Neural cell (in vitro differentiated cells): ENCODE measurements at regions not wholly inside any gene's neighbourhood (a gene's known extent, or its start where the extent isn't known, plus 50 kb on each side); places are given as distances from the start of the nearest gene placed in this dataset.

Source experiments
- H2AFZ ChIP-seq: fragments of 200-600, 300-800 bp; sonication (generic), shearing (Covaris generic); 2 replicates; pipeline ENCODE4 v1.6.0; 2014; ENCODE audit warnings: low read depth, mild to moderate bottlenecking, antibody characterized with exemption, low read length, moderate library complexity
- H3F3A ChIP-seq: fragments of 200-600 bp; shearing (Covaris generic); 2 replicates; pipeline ENCODE4 v1.6.1; 2016; ENCODE audit warnings: mild to moderate bottlenecking, moderate library complexity, mixed read lengths, antibody characterized with exemption, low read length; ENCODE audit not compliant: insufficient read depth, poor library complexity, severe bottlenecking
- H3K27ac ChIP-seq: fragments of 200-600, 300-800 bp; sonication (generic), shearing (Covaris generic); 2 replicates; pipeline ENCODE4 v1.5.1; 2014; ENCODE audit warnings: mild to moderate bottlenecking, low read length, moderate library complexity
- H3K27me3 ChIP-seq: fragments of 300-800, 200-600 bp; sonication (generic), shearing (Covaris generic); 2 replicates; pipeline ENCODE4 v1.6.0; 2014; ENCODE audit warnings: mild to moderate bottlenecking, low read depth, low read length, moderate library complexity; ENCODE audit not compliant: insufficient read depth
- H3K36me3 ChIP-seq: fragments of 300-800, 200-600 bp; sonication (generic), shearing (Covaris generic); 2 replicates; pipeline ENCODE4 v1.5.1; 2014; ENCODE audit warnings: mild to moderate bottlenecking, antibody characterized with exemption, low read length, moderate library complexity; ENCODE audit not compliant: insufficient read depth
- H3K4me2 ChIP-seq: fragments of 300-800, 200-600 bp; sonication (generic), shearing (Covaris generic); 2 replicates; pipeline ENCODE4 v1.6.0; 2014; ENCODE audit warnings: mild to moderate bottlenecking, low read length
- H3K4me3 ChIP-seq: fragments of 300-800, 200-600 bp; sonication (generic), shearing (Covaris generic); 2 replicates; pipeline ENCODE4 v1.5.1; 2014; ENCODE audit warnings: mild to moderate bottlenecking, low read length, moderate library complexity
- H3K79me2 ChIP-seq: fragments of 200-600 bp; shearing (Covaris generic); replicated peaks from 2 replicates; pipeline ENCODE4 v1.6.0; 2014; ENCODE audit warnings: mild to moderate bottlenecking, low read length, moderate library complexity; ENCODE audit not compliant: insufficient read depth
- H3K9ac ChIP-seq: fragments of 300-800, 200-600 bp; sonication (generic), shearing (Covaris generic); 2 replicates; pipeline ENCODE4 v1.6.1; 2016; ENCODE audit warnings: mild to moderate bottlenecking, low read length, mixed read lengths
- H3K9me2 ChIP-seq: fragments of 200-600 bp; shearing (Covaris generic); 2 replicates; pipeline ENCODE4 v1.6.1; 2016; ENCODE audit warnings: mild to moderate bottlenecking, low read length, mixed read lengths; ENCODE audit not compliant: insufficient read depth
- H3K9me3 ChIP-seq: fragments of 200-600, 300-800 bp; sonication (generic), shearing (Covaris generic); 2 replicates; pipeline ENCODE4 v1.6.1; 2016; ENCODE audit warnings: mild to moderate bottlenecking, mixed run types, low read length, moderate library complexity, mixed read lengths
- H4K20me1 ChIP-seq: fragments of 200-600 bp; shearing (Covaris generic); 2 replicates; pipeline ENCODE4 v1.6.1; 2016; ENCODE audit warnings: mild to moderate bottlenecking, mixed run types; ENCODE audit not compliant: insufficient read depth
- EP300 ChIP-seq: fragments of 450-650 bp; conservative IDR thresholded peaks from 2 replicates; pipeline ENCODE4 v1.6.1; 2014; ENCODE audit warnings: antibody characterized with exemption, mild to moderate bottlenecking, moderate library complexity; ENCODE audit not compliant: poor library complexity, severe bottlenecking
- EZH2 ChIP-seq: fragments of 200-600, 300-800 bp; shearing (Covaris generic), sonication (generic); IDR thresholded peaks from 2 replicates; pipeline ENCODE4 v1.6.1; 2014; ENCODE audit warnings: antibody characterized with exemption, low read length, borderline replicate concordance, mild to moderate bottlenecking; ENCODE audit not compliant: insufficient read depth, poor library complexity, severe bottlenecking
- MXI1 ChIP-seq: fragments of 450-650 bp; conservative IDR thresholded peaks from 2 replicates; pipeline ENCODE4 v1.6.1; 2014; ENCODE audit warnings: antibody characterized with exemption, mild to moderate bottlenecking; ENCODE audit not compliant: poor library complexity, severe bottlenecking
- POLR2AphosphoS5 ChIP-seq: IDR thresholded peaks from 2 replicates; pipeline ENCODE4 v1.6.1; 2012
- RAD21 ChIP-seq: fragments of 450-650 bp; conservative IDR thresholded peaks from 2 replicates; pipeline ENCODE4 v1.6.1; 2014; ENCODE audit warnings: antibody characterized with exemption, mild to moderate bottlenecking, moderate library complexity
- SMC3 ChIP-seq: fragments of 450-650 bp; conservative IDR thresholded peaks from 2 replicates; pipeline ENCODE4 v1.6.1; 2014; ENCODE audit warnings: antibody characterized with exemption, mild to moderate bottlenecking, moderate library complexity; ENCODE audit not compliant: poor library complexity
- TAF1 ChIP-seq: IDR thresholded peaks from 2 replicates; pipeline ENCODE4 v1.6.1; 2012; ENCODE audit warnings: low read depth
- TF ChIP-seq, protein P1 (sequence below): fragments of 450-650 bp; IDR thresholded peaks from 2 replicates; pipeline ENCODE4 v1.5.1; 2014; ENCODE audit warnings: antibody characterized with exemption, mild to moderate bottlenecking, moderate library complexity; ENCODE audit not compliant: poor library complexity, severe bottlenecking
- TF ChIP-seq, protein P2 (sequence below): IDR thresholded peaks from 2 replicates; pipeline ENCODE4 v1.6.1; 2012; ENCODE audit warnings: borderline replicate concordance

DNA sequence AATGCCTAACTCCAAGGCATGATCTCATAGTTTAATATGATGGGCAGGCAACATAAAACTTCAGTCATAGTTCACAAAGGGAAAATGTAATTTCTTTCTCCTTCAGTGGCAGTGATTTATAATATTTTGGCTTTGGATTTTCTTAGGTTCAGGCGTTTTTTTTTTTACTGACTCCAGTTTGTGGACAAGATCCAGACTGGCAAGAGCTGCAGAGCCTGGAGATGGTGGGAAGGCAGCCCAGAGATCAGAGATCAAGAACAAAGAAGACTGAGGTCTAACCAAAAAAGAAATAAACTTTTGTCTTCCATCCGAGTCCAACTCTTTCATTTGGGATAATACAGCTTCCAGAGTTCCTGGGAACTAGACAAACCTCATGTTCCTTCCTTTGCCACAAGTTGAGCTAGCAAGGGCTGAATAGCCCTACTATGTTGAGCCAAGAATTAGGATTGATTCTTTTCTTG is 215.3 kb upstream of the SETBP1 start:
- H3K27ac ChIP-seq: no peak overlapping the region
- no peak overlapping the region for H3K4me3 ChIP-seq
- no peaks in the 10 kb centered on the region for H4K20me1 ChIP-seq
- no peaks in the 10 kb centered on the region for H3F3A ChIP-seq
- no peaks in the 10 kb centered on the region for H3K79me2 ChIP-seq
- no peaks in the 10 kb centered on the region for H3K36me3 ChIP-seq
- no peaks in the 10 kb centered on the region for H3K27me3 ChIP-seq
- TF ChIP-seq POLR2AphosphoS5: no peak
- TF ChIP-seq RAD21: no peak
- no peak for TF ChIP-seq SMC3
- TF ChIP-seq, protein P1, sequence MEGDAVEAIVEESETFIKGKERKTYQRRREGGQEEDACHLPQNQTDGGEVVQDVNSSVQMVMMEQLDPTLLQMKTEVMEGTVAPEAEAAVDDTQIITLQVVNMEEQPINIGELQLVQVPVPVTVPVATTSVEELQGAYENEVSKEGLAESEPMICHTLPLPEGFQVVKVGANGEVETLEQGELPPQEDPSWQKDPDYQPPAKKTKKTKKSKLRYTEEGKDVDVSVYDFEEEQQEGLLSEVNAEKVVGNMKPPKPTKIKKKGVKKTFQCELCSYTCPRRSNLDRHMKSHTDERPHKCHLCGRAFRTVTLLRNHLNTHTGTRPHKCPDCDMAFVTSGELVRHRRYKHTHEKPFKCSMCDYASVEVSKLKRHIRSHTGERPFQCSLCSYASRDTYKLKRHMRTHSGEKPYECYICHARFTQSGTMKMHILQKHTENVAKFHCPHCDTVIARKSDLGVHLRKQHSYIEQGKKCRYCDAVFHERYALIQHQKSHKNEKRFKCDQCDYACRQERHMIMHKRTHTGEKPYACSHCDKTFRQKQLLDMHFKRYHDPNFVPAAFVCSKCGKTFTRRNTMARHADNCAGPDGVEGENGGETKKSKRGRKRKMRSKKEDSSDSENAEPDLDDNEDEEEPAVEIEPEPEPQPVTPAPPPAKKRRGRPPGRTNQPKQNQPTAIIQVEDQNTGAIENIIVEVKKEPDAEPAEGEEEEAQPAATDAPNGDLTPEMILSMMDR: no peak
- no peak for TF ChIP-seq EZH2
- TF ChIP-seq MXI1: no peak
- TF ChIP-seq, protein P2, sequence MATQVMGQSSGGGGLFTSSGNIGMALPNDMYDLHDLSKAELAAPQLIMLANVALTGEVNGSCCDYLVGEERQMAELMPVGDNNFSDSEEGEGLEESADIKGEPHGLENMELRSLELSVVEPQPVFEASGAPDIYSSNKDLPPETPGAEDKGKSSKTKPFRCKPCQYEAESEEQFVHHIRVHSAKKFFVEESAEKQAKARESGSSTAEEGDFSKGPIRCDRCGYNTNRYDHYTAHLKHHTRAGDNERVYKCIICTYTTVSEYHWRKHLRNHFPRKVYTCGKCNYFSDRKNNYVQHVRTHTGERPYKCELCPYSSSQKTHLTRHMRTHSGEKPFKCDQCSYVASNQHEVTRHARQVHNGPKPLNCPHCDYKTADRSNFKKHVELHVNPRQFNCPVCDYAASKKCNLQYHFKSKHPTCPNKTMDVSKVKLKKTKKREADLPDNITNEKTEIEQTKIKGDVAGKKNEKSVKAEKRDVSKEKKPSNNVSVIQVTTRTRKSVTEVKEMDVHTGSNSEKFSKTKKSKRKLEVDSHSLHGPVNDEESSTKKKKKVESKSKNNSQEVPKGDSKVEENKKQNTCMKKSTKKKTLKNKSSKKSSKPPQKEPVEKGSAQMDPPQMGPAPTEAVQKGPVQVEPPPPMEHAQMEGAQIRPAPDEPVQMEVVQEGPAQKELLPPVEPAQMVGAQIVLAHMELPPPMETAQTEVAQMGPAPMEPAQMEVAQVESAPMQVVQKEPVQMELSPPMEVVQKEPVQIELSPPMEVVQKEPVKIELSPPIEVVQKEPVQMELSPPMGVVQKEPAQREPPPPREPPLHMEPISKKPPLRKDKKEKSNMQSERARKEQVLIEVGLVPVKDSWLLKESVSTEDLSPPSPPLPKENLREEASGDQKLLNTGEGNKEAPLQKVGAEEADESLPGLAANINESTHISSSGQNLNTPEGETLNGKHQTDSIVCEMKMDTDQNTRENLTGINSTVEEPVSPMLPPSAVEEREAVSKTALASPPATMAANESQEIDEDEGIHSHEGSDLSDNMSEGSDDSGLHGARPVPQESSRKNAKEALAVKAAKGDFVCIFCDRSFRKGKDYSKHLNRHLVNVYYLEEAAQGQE: no peak
- TF ChIP-seq TAF1: no peak
- no peak for TF ChIP-seq EP300
- H2AFZ ChIP-seq: no peak overlapping the region
- no peak overlapping the region for H3K9ac ChIP-seq
- no peak overlapping the region for H3K4me2 ChIP-seq
- no peaks in the 10 kb centered on the region for H3K9me3 ChIP-seq
- no peaks in the 10 kb centered on the region for H3K9me2 ChIP-seq

DNA sequence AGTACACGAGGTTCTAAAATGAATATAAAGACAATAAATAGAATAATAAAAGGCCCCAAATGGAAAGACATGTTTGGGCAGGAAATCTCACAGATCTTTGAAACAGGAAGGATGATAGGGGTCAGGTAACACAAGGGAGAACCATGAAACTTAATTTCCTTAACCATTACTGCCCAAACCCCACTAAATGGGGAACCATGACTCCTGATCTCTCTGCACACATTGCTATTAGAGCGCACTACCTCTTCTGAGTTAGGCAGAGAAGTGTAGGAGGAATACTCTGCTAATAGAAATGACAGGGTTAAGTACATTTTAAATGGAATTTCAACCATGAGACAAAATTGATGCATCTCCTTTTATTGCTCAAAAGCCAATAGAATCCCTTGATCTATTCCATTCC is 213.7 kb upstream of the SETBP1 start:
- TF ChIP-seq EZH2 (no peak), POLR2AphosphoS5 (no peak)
- TF ChIP-seq, protein P2: no peak
- Histone ChIP-seq H3K27me3 (no peaks in the 10 kb centered on the region), H3K9ac (no peak overlapping the region), H3K4me3 (no peak overlapping the region), H2AFZ (no peak overlapping the region), H4K20me1 (no peaks in the 10 kb centered on the region), H3K27ac (no peak overlapping the region), H3K36me3 (no peaks in the 10 kb centered on the region), H3K9me2 (no peaks in the 10 kb centered on the region), H3F3A (no peaks in the 10 kb centered on the region), H3K9me3 (no peaks in the 10 kb centered on the region), H3K4me2 (no peak overlapping the region), H3K79me2 (no peaks in the 10 kb centered on the region)
